GM19025 (cell line): ENCODE measurements at regions not wholly inside any gene's neighbourhood (a gene's known extent, or its start where the extent isn't known, plus 50 kb on each side); places are given as distances from the start of the nearest gene placed in this dataset.

ENCODE experiments used
- ATAC-seq: cut with Tn5 transposase; IDR thresholded peaks from one replicate; pipeline ENCODE4 v1.9.1; 2021; ENCODE audit warnings: mild to moderate bottlenecking, low read depth, moderate library complexity; ENCODE audit not compliant: unreplicated experiment

DNA sequence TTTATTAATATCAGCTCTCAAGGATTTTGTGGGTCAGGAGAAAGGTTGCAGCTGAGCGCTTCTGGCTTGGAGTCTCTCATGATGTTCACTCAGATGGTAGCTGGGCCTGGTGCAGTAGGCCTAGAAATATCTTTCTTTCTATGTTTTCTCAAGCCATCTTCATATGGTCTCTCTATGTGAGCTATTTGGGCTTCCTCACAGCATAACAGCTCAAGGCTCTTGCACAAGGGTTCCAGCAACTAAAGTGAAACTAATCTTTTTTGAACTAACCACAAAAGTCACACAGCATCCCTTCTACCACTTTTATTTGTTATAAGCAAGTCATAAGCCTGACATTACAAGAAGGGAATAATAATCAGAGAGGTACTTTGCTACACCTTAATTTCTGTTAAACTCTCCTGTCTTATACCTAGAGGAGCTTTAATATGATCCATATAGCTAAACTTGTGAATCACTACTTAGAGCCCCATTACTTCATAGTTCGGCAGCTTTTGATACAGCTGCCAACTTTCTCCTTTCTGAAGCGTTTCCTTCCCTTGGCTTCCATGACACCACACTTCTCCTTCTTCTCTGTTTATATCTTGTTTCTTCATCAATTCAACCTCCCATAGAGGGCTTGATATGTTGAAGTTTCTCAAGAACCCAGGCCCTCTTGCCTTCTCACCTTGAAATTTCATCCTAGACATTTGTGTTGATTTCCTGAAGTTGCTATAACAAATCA, 720.2 kb downstream of the LTN1 start:
- no peak for ATAC-seq

DNA sequence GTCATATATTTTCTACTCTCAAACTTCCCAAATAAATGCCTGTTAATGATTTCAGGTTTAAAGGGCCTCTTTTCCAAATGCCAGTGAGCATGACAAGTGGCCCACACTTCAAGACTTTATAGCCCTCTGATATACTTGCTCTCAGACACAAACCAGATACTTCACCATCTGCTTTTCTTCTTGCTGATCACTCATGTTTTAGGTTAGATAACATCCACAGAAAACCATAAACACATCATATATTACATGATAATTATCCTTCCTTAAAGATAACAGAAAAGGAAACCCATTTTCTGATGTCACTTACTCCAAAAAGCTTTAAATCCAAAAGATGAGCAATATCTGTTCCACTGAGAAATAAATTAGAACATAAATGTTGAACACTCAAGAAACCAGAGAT, 723.5 kb downstream of the LTN1 start:
- no peak for ATAC-seq

DNA sequence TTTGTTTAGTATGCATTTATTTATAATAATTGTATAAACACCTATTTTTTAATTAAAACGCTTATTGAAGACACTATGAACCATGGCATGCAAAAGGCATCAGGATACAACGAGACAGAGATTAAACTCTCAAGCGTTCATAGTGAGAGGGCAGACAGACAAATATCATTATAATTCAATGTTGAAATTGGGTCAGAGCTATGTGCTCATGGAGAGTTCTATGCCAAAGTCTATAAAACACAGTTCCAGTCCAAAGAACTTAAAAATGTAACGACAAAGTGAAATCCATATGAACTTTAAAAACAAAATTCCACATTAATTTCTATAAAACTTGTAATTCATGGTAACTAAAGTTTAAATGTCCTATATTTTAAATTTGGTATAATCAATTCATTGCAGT, 724.0 kb downstream of the LTN1 start:
- ATAC-seq: no peak

DNA sequence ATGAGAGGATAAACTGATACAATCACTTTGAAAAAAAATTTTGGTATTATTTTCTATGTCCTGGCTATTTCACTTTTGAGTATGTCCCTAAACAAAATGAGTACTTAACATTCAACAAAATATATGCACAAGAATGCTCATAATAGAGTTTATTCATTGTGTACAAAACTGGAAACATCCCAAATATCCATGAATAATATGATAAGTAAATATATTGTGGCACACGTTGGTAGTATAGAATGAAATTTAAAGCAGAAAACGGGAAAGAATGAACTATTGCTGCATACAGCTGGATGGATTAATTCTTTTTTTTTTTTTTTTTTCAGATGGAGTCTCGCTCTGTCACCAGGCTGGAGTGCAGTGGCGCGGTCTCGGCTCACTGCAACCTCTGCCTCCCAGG, 725.2 kb downstream of the LTN1 start:
- no peak for ATAC-seq

DNA sequence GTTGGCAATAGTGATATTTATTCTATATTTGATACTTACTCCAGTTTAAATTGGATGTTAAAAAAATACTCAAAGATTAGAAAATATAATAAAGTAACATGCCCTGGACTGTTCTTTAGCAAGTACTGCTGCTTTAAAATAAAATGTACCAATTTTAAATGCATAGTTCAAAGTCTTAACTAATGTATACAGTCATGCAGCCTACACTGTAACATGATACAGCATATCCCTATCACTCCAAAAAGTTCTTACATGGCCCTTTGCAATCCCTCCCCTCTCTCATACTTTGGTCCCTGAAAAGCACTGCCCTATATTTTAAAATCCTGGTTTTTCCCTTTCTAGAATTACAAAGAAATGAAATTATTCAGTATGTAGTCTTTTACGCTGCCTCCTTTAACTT, 726.6 kb downstream of the LTN1 start:
- ATAC-seq: no peak

DNA sequence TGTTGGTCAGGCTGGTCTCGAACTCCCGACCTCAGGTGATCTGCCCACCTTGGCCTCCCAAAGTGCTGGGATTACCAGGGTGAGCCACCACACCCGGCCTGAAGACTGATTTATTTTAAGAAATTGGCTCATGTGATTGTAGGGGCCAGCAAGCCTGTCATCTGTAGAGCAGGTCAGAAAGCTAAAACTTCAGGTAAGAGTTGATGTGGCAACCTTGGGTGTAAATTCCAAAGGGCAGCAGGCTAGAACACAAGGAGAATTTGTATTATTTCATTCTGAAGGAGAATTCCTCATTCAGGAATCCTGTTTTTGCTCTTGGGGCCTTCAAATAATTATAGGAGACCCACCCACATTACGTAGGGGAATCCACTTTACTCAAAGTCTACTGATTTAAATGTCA, 728.7 kb downstream of the LTN1 start:
- no peak for ATAC-seq

DNA sequence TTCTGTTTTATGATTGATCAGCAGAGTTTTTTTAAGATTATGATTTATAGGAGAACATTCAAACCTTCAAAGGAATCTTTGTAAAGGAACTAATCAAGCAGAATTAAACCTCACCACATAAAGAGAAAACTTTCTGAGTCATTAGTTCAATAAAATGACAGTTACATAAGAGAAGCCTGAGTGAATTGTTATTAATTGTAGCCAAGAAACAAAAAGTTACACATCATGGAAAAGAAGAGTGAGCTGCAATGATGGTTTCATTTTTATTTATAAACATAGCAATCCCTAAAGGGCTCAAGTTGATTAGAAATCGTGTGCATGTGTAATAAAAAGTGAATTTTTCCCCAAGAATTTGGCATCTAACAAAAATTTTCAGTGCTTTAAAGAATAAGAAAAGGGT, 731.4 kb downstream of the LTN1 start:
- ATAC-seq: no peak

DNA sequence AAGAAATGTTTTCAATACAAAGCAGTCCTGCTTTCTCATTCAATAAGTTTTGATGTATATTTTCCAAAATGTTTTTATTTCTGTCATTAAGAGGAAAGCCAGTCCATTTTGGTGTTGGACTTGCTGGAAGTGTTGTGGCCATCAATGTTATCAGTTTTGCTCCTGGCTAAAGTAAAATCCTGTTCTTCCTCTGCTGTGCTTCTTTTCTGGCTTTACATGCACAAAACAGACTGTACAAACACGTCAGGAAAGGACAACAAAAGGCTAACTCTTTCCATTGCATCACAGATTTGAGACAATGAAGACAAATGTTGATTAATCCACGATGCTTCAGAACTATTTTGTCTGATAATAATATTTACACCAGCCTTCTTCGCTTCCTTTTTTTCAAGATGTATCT, 735.4 kb downstream of the LTN1 start:
- ATAC-seq: no peak

DNA sequence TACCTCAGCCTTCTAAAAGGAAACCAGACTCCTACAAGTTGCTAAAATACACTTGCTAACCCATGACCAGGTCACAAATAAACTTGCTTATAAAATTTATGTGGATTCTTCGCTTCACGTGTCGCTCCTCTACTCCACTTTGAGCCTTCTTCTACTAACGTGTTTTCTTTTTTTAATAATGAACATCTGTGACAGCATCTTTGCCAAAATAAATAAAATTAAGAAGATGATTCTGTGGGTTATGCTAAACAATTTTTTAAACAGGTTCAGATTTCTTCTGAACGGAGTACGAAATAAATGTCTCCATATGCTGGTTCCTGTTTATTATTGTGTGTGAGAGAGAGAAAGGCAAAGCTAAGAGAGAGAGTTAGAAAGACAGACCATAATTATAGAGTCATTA, 735.8 kb downstream of the LTN1 start:
- ATAC-seq: no peak

DNA sequence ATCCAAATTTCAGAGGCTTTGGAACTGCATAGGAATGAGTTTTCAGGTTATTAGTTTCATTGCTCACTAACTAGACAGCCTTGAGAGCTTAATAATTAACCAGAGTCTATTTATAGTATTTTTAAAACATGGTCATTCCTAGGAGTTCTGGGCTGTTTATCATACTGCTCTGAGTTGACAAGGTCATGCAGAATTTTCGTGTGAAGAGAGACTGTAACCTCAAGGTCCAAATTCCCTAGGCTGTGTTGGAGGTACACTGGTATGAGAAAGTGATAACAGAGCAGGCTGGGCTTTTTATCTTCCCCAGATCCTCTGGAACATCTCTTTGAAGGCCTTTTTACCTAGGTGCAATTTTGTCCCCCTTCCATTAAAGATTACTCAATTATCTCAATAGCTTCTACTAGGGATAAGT, 736.3 kb downstream of the LTN1 start:
- no peak for ATAC-seq

DNA sequence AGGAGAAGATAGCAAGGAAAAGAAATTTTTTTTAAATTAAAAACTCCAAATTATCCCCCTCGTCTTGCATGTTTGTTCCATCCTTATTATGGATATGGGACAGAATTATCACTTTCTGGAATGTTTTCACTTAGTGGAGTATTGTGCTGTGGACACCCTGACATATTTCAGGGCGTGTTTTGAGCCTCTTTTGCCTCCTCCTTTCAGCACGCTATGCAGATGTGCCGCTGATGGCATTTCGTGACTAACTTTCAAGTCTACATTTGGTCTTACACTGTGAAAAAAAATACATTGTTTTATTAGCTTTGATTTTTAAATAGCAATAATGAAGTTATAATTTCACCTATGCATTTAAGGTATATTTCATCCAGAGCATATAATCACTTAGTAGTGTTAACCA, 738.7 kb downstream of the LTN1 start:
- ATAC-seq: no peak

DNA sequence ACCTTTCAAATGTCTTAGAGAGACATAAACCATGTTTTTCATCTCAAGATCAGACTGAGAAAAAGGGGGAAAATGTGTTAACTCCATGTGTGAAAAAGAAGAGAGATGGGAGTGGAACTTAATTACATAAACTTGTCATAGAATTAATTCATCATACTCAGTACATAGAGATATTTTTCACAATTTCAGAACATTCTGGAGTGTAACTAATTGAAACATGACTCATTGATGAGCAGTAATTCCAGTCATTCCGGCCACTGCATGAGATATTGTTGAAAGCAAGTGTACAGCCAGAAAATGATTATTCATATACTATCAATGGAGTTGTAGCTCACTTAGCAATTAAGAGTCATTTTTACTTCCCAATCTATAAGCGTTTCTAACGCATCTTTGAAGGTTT, 739.3 kb downstream of the LTN1 start:
- ATAC-seq: no peak

DNA sequence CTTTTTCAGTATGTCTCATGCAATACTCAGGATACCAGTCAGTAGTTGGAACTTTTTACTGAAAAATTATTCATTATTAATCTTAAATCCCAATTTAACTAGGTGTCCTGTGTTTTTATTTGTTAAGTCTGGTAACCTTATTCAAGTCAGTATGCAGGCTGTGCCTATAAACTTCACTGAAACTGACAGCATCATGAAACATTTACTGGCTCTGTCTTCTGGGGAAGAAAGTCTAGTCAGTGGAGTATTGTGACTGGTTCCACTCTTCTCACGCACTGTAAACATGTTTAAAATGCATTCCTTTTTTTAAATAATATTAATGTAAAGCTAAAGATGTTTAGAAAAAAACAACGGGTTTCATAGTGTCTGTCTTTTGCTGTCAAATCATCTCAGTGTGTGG, 739.7 kb downstream of the LTN1 start:
- ATAC-seq: no peak

DNA sequence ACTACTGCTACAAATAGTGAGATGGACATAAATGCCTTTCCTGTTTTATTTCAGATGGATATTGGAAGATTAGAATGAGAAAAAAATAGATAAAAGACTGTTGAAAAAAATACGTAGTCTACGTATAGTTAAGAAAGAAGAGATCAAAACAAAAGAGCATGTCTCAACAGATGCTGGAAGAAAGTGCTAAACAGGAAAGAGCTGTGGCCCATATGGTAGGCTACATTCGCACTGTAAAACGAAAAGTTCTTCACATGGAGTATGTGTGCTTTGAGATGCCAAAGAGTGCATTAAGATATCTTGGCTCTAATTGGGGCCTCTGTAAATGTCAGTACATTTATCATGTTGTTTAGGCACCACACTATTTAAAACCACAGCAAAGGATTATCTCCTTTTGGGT, 741.7 kb downstream of the LTN1 start:
- no peak for ATAC-seq

DNA sequence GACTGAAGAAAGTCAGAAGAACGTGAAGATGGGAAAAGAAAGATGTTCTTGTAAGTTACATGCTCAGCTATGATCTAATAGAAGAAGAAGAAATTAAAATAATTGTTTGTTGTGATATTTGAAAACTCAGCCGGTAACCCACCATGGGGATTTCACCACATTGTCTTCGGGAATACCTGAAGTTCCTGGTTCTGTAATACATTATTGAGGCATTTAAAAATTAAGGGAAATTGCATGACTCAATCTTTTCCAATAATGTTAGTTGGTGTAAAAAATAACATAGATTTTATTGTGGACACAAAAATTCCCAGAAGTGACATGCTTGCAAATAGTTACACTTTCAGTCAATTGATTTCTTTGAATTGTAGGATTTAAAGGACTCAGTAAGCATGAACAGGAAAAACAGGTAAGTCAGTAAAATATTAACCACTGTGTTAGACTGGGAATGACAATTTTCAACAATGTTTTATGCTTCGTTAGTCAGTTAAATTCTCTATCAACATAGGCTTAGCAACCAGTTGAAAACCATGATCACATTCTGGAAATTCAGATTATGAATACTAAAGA, 745.1 kb downstream of the LTN1 start:
- ATAC-seq: no peak

DNA sequence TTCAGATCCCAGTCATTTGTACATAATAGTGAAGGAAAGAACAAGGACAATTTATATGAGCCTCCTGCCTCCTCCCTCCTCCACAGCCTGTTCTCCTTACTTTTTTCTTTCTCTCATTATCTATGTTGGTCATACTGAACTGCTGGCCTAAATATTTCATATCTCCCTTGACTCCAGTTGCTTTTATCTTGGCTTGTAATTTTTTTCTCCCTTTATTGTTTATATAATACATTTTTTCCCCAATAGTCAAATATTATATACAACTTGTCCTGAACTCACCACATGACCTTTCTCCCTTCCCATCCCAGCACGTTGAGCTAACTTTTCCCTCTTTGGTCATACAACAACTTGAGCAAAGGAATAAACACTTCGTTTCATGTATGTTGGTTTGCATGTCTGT, 752.1 kb downstream of the LTN1 start:
- ATAC-seq: no peak

DNA sequence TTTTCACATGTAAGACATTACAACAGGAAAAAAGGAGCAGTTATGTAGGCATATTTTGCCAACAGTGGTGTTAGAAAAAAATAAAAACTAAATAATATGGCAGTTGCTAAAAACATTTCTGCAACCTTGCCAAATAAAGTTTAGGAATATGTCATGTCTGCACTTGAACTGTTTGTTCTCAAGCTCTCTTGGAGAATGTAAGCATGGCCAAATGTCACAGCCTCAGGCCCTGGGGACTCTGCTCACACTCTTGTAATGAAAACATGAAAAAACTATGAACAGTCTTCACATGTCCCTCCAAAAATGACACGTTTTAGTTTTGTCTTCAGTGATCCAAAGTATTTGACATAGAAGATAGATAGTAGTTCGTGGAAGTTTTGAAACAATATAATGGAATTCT, 753.3 kb downstream of the LTN1 start:
- no peak for ATAC-seq

DNA sequence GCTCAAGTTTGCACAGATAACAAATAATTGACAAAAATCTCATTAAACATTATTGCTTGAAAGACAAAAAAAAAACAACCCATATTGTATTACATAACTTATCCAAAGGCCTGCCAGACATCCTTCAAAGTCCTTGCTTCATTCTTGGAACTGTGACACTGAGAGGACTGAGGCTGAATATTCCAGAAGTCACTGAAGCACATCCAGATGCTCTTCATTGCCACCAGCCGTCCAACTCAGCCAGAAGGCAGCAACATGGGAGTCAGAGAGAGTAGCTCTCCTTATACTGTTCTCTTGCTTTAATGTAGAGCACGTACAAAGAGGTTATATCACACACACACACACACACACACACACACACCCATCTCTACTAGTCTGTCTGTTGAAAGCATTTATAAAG, 755.0 kb downstream of the LTN1 start:
- no peak for ATAC-seq

DNA sequence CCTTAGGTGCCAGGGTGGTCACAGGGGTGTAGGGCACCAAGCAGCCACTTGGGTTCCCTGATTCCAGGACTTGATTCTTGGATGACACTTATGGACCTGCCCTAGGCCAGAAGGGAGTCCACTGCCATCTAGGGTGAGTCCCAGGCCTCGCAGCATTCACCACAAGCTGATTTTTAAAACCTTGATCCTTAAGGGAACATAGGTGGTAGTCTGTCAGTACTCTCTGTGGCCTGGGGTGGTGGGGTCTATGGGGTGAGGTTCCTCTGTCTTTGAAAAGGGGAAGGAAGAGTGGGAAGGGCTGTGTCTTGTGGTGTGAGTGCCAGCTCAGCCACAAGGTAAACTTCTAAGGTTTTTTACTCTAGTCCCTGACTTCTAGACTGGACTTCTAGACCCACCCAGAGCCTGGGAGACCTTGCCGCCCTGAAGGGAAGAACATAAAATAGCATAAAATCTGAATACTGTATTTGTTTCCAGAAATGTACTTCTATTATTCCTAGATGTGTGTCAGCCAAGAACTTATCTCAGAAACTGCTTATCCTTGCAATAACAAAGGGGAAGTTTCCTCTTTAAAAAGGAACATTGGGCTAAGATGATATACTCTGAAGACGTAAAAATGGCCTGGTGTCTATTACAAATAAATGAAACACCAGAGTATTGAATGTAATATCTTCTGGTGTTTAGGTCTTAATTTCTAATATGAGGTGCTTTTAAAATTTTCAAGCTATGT, 757.3 kb downstream of the LTN1 start:
- ATAC-seq: no peak

DNA sequence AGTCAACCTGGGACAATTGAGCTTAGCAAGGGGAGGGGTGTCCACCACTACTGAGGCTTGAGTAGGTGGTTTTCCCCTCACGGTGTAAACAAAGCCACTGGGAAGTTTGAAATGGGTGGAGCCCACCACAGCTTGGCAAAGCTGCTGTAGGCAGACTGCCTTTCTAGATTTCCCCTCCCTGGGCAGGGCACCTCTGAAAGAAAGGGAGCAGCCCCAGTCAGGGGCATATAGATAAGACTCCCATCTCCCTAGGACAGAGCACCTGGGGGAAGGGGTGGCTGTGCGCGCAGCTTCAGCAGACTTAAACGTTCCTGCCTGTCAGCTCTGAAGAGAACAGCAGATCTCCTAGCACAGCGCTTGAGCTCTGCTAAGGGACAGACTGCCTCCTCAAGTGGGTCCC, 758.4 kb downstream of the LTN1 start:
- ATAC-seq: no peak

DNA sequence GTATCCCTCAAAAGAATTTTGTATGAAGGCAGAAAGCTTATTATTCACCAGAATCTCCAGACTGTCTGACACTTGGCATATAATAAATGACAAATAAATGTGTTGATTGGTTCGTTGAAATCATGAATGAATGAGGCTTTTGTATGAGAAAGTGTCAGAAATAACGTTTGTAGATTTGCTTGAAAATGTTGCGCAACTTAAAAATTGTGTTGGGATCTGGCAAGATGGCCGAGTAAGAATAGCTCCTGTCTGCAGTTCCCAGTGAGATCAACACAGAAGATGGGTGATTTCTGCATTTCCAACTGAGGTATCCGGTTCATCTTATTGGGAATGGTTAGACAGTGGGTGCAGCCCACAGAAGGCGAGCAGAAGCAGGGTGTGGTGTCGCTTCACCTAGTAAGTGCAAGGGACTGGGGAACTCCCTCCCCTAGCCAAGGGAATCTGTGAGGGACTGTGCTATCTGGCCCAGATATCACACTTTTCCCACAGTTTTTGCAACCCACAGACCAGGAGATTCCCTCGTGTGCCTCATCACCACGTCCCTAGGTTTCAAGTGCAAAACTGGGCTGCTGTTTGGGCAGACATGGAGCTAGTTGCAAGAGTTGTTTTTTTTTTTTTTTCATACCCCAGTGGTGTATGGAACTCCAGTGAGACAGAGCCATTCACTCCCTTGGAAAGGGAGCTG, 759.0 kb downstream of the LTN1 start:
- ATAC-seq: no peak

DNA sequence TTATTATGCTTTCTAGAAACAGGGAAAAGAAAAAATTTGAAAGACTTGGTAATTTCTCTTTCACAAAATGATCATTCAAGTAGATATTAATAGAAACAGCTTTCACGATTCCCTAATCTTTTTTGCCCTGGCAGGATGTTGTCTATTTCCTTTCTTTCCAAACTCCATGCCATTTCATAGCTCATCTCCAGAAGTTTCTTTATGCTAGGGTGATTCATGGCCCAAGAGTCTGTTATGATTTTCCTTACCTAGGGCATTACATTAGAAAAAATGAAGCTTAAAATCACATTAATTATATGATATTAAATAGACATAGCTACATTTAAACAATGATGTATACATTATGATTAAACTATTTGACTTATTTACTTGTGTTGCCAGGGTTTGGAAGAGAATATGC, 762.1 kb downstream of the LTN1 start:
- ATAC-seq: no peak
